ENCODE measurements at regions not wholly inside any gene's neighbourhood (a gene's known extent, or its start where the extent isn't known, plus 50 kb on each side); places are given as distances from the start of the nearest gene placed in this dataset.

DNA sequence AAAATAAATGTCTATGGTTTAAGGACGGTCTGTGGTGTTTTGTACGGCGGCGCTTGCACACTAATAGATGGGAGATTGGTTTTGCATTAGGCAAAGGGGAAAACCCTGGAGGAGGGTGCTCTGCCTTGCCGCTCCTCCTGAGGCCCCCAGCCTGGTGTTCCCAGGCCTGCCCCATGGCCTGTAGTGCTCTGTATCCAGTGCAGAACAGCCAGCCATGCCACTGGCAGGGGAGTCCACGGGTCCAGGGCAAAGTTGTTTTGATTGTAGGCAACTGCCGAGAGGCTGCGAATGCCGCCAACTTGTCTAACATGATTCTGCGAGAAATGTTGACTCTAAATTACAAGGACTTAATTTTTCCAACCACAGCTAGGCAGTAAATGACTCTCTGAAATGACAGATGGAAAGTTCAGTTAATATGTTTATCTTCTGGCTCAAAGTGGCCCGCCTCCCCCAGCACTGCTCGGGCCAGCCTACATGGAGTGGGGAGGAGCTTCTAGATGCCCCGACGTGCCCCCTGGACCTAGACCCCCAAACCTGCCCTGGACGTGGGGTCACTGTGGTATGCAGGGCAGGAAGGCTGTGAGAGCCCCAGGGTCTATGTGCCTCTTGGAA, 104.6 kb upstream of the GDF10 start:
- no peak for DNase-seq

DNA sequence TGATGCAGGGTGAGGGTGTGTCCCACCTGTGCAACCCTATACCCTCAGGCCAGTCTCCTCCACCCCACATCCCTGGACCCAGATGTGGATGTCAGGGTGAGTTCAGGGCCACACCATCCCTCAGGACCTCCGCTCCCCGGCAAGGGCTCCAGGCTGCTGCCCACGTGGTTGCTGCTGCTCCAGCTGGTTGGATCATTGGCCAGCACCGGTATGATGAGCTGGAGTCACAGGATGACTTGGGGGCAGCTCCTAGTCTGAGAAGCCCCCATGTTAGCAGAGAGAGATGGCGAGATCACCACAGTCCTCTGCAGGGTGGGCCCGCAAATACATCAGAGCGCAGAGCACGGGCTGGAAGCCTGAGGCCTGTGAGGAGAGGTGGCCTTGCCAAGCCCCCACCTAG, 103.3 kb upstream of the GDF10 start:
- DNase-seq = no peak

DNA sequence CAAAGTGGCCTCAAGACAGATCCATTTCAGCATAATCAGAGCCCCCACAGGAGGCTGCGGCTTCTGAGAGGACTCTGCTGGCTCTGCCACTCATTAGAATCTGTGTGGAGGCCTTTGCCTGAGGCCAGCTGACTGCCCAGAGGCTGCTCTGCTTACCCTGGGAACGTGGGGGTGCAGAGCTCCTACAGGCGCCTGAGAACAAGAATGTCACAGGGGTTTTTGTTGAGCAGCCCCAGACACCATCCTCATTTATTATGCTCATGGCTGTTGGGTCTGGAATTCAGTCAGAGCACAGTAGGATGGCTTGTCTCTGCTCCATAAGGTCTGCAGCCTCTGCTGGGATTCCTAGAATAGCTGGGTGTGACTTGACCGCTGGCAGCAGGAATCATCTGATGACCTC, 101.8 kb upstream of the GDF10 start:
- DNase-seq = no peak

DNA sequence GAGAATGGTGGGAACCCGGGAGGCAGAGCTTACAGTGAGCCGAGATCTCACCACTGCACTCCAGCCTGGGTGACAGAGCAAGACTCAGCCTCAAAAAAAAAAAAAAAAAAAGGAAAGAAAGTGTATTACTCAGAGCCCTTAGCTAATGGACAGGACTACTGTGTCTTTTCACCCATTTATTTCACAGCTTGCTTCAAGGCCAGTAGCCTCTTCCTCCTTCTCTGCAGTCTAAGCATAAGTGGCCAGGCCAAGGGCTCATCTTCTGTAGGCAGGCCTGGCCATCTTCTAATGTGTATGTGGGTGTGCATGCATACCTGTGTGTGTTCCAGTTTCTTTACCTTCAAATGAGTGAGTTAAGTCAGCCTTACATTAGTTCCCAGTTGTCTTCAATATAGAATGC, 94.8 kb upstream of the GDF10 start:
- no peak for DNase-seq

DNA sequence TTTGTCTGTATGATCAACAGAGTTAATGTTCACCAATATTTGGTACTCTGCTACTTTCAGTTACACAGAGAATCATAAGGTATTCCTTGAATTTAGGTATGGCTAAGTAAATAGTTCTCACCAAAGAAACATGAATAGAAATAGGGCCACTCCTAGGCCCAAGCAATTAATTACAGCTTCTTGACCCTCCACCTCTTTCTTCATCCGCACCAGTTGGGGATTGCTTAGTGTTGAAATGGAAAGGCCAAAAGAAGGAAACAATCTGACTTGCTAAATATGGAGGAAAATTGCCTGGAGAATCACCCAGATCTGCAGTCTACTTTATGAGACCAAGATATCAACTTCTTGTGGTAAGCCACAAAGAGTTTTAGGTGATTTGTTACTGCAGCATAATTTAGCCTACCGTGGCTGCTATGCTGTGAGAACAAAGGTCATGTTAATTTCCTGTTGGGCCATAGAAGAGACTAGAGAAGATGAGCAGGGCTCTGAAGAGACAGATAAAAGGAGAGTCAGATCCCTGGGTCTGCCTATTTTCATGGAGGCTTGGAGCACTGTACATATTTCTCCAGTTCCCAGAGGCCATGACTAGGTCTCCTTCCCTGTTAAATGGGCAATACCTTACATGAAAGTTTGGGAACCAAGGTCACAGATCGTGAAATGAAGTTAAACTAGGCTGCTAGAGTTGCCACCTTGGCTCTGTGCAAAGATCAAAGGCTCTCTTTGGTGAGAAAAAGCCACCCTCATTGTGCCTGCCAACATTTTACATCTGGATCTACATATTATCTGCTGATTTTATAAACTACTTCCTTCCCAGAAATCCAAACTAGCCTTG, 93.3 kb upstream of the GDF10 start:
- DNase-seq = no peak

DNA sequence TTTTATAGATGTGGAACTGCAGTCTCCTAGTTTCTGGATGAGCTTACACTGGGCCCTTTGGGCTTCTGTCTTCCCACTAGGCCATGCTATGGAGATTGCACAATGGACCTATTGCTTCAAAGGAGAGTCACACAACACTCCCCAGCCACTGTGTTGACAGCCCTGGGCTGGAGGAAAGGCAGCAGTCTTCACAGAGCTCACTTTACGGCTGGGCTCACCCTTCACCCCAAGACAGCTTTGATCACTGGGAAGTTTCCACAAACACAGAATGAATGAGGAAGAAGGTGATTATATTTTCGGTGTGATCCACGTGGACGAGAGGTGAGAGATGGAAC, 92.7 kb upstream of the GDF10 start:
- peak; percentile 63 for DNase-seq

DNA sequence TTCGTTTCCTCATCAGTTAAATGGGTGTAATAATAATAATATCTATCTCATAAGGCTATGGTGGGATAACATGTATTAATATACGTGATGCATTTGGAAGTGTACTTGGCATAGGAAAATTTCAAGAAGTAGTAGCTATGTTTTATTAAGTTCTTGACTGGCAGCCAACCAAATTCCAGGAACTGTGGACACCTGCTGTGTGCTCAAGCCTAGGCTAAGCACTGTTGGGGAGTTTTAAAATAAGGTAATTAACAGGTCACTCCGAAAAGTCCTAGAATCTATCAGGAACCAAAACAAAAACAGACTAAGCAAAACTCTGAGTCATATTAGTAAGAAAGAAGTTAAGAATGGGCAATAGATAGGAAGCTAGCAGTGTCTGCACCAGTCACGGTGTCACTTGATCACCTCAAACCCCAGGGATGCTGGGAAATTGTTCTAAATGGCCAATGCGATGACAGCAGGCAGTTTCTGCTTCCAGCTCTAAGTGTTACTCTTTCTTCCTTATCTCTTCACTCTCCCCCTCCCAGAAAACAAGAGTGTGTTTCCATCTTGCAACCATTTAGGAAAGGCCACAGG, 92.0 kb upstream of the GDF10 start:
- DNase-seq = no peak

DNA sequence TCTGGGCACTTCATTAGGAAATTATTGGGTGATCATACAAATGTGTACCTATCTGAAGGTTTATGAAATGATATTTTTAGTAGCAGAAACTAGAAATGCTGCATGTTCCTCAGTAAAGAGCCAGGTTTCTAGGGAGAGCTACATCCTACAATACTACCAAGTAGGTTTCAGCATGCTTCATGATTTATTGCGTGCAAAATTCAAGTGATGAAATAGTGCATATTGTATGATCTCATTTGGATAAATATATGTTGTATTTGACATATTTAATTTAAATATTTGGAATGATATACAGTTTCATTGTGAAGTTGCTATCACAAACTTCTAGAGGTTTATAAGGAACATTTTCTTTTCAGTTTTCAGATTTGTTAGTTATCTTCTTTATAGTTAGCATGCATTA, 90.5 kb upstream of the GDF10 start:
- DNase-seq = no peak

DNA sequence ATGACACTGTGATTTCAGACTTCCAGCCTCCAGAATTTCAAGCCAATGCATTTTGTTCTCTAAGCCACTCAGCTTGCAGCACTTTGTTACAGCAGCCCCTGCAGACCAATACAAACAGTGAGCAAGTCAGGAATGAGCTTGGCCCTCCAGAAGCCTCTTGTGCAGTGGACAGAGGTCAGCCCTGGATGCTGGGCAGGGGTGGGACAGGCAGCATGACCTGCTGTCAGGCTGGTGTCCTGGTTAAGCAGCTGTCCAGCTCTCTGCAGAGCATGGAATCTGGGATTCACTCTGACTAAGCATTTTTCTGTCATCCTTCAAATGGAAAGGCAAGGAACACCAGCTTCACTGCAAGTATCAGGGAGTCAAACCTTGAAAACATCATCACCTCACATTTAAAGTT, 85.5 kb upstream of the GDF10 start:
- DNase-seq = no peak

DNA sequence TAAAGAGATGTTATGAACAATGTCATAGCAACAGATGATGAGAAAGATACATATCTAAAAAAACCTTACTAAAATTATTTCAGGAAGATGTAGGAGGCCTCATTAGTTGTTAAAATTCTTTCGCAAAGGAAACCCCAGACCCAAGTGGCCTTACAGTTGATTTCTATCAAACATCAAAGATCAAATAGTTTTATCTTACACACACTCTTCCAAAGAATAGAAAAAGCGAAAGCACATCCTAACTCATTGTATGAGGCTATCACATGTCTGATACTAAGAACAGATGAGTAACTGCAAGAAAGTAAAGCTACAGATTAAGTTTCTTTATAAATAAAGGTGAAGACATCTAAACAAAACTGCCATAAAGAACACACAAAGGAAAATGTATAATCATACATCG, 82.9 kb upstream of the GDF10 start:
- no peak for DNase-seq

DNA sequence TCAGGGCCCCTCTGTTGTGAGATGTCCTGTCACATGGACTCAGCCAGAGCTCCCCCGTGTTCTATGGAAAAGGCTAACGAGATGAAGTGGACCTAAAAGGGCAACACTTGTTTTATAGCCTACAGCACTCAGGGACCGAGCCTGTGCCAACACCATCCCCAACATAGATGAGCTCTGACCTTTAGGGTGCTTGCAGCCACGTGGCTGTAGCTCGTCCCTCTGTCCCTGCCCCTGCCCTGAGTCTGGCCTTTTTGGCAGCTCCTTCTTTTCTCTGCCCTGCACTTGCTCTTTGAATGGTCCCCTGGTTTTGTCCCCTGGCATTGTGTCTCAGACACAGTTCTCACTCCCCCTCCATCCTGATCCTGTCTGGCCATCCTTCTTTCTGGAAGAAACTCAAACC, 81.2 kb upstream of the GDF10 start:
- no peak for DNase-seq

DNA sequence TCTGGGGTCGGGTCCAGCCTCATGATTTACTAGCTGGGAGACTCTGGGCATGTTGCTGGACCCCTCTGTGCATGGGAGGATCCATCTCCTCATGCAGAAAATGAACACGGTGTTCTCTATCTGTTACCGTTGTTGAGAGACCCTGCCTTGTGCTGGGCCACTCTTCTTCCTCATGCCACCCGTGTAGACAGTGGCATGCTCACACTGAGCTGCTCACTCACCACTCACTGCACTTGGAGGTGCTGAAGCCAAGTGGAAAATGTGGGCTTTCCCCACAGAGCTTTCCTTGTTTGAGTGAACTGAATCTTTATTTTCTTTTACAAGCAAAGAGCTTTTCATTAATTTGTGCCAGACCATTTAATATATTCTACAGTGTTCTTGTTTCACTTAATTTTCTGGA, 77.5 kb upstream of the GDF10 start:
- DNase-seq = no peak

DNA sequence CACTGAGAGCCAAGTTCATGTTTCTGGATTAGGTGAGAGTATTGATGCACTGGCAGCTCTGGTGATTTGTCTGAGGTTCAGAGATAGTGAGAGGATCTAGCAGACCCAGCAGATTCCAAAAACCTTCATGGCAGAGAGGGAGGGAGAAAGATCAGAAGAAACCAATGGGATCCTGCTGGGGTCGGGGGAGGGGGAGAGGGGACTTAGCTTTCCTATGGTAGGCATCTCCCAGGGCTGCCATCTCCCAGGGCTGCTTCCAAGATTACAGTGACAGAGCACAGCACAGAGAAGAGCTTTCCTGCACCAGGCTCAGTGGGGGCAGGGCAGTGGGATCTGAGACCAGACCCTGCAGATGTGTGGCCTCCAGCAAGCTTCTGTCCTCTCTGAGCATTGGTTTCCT, 76.8 kb upstream of the GDF10 start:
- no peak for DNase-seq

DNA sequence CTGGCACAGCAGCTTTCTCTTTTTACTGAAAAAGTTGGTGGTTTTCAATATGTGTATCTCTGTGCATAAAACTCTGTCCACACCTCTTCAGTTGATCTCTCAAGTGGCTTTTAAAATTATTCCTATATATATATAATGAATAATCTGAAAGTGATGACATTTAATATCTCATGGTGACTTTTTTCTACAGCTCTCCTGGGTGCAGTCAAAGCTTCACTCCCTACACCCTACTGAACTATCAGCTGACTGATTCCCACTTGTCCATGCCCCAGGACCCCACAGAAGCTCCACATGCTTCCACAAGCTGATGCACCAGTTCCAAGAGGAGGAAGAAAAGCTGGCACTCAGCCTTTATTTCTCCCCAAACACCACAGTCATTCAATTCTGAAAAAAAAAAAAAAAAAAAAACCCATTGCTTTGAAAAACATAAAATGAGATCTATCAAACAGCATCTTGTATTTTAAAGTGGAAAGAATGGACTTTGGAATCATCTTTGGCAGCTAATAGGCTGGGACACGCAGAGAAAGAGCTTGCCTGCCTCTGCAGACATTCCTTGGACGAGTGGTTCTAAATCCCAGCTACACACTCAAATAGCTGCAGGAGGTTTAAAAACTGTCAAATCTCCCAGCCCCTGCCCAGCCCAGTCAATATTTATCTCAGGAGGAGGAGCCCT, 75.3 kb upstream of the GDF10 start:
- no peak for DNase-seq

DNA sequence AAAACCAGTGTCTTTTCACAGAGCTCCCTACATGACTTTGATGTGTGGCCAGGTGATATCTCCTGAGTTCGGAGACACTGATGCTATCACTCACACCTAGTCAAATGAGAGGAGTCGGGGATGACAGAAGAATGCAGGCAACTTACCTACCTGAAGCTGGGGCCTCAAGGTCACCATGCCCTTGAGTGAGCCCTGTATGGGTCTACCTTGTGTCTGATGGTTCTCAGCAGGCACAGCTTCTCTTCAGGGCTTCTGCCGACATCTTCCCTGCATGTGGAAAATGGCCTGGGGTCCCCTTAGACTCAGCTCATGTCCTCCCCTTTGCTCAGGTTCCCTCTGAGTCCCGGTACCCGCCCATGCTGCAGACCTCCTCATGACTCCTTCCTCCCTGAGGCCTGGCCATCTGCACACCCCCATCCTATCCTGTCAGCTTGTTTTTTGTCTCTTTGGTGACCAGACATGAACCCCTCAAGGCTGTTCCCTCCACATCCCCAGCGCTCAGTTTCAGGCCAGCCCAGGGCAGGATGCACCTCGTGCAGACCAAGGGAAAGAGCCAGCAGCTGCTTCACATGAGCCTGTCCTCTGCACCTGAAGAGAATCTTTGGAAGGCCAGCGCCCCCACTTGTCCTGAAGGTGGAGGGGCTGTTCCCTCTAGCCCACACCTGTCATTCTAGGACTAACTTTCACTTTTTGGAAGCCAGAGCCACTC, 74.6 kb upstream of the GDF10 start:
- DNase-seq = no peak

DNA sequence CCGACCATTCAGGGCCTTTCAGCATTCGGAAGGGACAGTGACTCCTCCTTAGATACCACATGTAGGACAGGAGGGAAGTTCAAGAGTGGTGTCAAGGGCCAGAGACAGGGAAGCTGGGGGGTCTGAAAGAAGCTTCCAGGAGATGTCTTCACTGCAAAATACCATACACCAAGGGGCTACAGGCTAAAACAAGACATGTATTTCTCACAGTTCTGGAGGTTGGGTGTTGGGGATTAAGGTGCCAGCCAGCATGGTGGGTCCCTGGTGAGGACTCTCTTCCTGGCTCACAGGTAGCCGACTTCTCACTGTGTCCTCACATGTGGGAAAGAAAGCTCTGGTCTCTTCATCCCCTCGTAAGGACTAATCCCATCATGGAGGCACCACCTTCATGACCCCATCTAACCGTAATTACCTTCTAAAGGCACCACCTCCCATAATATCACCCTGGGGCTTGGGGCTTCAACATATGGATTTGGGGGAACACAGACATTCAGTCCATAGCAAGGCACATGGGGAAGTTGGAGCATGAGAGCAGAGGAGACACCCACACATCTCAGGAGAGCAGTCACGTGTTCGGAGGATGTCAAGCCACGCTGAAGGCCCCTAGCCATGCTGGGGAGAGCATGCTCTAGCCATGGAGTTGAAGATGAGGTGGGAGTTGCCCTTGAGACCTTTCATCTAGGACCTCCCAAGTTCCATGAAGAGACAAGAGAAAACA, 73.9 kb upstream of the GDF10 start:
- DNase-seq = no peak

DNA sequence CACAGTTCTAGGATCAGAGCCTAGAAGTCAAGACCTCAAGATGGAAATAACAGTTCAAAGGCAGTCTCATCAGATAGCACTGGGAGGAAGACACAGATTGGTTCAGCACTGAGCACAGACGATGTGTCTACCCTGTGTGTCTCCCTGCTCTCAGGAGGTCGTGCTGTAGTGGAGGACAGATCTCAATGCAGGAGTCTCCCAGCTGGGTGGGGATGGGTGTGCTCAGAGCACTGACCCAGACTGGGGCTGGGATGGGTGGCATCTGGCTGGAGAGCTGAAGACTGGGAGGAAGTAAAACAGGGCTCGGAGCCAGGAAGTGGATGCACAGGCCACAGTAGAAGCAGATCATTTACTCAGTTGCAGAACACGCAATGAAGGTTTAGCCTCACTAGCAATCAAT, 69.5 kb upstream of the GDF10 start:
- DNase-seq = peak; percentile 35

DNA sequence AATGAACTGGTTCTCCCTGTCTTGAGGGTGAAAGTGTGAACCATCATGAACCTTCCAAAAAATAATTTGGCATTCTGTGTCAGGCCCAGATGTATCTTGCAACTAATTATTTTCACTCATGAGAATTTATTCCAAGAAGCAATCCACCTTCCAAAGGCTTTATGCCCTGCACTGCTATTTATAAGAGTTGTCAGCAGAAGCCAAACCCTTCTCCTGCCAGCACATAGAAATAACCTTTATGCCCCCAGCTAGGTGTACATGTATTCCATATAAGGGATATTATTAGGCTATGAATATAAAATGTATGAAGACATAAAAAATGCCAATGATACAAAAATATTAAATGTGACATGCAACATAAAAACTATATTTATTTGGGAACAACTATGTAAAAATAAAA, 69.0 kb upstream of the GDF10 start:
- DNase-seq = no peak

DNA sequence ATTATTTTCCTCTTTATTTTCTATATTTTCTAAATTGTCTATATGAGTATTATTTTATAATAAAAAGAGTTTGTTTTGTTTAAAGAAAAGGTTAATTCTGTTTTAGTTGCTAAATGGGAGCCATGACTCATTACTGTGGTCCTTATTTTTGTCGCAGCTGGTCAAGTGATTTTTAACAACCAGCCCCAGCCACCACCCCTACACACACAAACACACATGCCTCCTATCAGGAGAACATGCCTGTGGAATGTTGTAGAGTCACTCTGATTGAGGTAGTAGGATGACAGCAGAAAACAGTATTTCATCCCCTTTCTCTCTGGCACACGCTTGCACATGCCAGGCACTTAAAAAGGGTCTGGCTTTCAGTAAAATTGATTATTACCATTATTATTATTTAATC, 68.6 kb upstream of the GDF10 start:
- peak; percentile 12 for DNase-seq

DNA sequence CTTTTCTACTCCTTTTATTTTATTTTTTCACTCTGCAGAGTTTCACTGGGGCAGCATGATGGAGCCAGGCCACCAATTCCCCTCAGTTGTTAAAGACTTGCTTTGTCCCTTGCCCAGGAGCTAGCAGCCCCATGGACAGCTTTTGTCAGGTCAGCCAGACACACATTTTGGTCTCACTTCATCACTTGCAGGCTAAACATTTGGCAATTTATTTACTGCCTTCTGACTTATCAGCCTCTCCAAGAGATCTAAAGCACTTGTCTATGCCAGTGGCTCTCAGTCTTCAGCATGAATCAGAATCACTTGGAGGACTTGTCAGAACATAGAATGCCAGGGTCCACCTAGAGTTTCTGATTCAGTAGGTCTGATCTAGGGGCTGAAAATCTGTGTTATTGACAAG, 66.4 kb upstream of the GDF10 start:
- DNase-seq = no peak

DNA sequence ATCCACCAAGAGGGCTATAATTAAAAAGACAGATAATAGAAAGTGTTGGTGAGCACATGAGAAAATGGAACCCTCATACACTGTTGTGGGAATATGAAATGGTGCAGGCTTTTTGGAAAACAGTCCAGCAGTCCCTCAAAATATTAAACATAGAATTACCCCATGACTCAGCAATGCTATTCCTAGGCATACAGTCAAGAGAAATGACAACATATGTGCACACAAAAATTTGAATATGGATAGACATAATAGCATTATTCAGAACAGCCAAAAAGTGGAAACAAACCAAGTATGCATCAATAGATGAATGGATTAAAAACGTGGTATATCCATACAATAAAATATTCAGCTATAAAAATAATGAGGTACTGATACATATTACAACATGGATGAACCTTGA, 64.5 kb upstream of the GDF10 start:
- DNase-seq = no peak

DNA sequence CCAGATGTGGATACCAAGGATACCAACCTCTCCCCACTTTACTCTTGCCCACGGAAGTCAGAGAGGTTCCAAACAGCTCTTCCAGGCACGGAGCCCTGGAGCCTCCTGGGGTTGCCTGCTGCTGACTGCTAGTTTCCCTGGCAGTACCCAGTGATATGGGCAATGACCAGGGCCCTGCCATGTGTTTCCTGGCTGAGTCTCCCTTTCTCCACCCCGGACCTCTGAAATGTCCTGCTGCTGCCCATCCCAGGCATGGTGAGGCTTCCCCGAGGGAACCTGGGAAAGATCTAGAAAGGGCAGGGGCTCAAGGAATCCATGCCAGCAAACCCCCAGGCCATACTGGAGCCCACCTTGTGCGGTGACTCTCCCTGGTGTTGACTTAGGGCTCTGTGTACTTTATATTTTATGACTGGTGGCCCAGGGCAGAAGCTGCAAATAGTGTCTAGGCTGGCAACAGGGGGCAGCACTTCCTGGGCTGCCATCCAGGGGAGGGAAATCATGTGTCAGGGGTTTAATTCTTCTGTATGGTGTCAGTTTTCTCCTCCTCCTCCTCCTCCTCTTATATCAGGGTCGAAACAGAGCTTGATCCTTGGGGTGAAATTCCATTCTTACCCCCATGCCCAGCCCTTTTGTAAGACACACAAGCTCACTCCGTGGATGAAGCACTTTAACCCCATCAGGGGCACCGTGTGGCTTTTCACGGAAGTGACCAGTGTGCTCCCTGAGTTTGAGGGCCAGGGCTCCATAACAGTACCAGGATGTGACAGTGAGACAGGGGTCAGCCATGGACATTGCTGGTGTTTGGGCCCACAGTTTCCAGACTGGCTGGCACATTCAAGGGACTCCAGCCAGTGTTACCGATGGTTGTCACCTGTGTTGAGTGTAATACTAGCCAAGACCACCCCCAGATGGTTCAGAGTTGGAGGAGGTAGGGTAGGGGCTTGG, 62.4 kb upstream of the GDF10 start:
- no peak for DNase-seq

Data from suppressor macrophage treated with lipopolysaccharide for 4 hours (primary cell).